T1000 (cell line): ENCODE measurements at regions not wholly inside any gene's neighbourhood (a gene's known extent, or its start where the extent isn't known, plus 50 kb on each side); places are given as distances from the start of the nearest gene placed in this dataset.

Experiments
- DNase-seq: peaks from one replicate; lab custom pipeline; 2025; ENCODE audit warnings: mixed read lengths; lab: John Stamatoyannopoulos, UW

DNA sequence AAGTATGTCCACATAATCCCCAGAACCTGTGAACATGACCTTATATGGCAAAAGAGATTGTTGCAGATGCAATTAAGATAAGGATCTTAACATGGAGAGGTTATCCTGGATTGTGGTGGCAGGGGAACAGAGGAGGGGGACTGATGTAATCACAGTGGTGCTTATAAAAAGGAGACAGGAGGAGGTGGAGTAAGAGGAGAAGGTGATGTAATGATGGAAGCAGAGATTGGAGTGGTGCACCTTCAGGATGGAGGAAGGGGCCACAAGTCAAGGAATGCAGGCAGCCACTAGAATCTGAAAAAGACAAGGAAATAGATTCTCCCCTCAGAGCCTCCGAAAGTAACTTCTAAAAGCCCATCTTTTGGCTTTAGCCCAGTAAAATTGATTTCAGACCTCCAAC lies 388.4 kb downstream of the BCOR start:
- DNase-seq: no peak

DNA sequence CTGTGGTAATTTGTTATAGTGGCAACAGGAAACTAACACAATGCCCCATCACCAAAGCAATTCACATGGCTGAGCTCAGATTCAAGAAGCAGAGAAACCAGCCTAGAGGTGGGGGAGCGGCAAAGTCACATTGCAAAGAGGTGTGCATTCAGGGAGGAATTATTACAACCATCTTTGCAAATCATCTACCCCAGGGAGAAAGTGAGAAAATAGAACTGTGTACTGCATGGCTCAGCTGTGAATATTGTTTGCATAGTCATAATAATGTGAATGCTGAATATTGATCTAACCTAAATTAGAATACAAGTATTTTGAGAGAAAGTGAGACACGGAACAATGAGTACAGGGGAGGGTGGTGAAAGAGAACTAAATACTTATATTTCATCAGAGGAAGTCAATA lies 387.9 kb downstream of the BCOR start:
- no peak for DNase-seq

DNA sequence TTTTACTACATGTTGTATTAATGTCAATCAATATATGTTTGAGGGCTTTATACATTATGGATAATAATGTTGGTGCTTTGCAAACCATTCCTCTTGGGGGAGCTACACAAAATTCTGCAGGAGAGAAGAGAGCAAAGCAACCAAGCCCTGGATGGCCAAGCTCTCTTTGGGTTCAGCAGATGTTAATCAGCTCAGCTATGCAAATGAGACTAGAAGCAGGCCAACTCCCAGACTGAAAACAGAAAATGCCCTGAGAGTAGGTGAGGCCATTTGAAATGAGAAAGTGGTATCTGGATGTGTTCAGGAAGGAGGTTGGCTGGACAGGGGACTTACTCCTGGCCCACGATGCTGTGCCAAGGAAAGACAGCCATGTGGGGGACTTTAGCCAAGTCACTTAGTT lies 387.0 kb downstream of the BCOR start:
- no peak for DNase-seq

DNA sequence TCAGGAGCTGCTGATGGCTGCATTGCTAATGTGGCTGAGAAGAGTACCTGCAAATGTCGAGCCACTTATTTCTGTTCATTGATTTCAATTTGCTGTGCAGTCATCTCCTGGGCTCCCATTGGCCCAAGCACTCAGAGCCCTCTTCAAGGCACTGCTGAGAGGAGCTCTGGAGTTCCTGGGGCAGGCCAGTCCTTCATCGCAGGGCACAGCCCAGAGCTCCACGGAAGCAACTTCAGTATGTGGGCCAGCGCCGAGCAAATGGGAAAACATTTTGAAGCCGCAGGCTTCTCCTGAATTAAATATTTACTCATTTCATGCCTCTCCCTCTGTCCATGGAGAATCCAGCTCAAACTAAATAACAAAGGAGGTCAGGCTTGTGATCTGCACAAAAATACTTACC lies 383.3 kb downstream of the BCOR start:
- DNase-seq: no peak

DNA sequence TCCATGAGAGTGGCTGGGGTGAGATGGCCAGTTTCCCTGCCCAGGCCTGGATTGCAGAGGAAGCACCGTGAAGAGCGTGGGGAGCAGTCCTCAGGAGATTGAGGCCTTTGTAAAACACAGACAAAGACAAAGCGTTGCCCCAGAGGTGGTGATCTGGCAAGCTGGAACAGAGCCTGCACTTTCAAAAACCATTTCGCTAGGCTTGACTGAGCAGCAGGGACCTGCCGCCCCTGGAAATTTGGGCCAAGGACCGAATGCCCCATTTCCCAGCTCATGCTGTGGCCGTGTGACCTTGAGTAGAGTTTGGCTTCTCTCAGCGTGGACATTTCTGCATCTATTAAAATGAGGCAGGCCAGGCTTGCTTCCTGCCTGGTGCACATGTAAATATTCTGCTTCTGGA lies 381.4 kb downstream of the BCOR start:
- no peak for DNase-seq

DNA sequence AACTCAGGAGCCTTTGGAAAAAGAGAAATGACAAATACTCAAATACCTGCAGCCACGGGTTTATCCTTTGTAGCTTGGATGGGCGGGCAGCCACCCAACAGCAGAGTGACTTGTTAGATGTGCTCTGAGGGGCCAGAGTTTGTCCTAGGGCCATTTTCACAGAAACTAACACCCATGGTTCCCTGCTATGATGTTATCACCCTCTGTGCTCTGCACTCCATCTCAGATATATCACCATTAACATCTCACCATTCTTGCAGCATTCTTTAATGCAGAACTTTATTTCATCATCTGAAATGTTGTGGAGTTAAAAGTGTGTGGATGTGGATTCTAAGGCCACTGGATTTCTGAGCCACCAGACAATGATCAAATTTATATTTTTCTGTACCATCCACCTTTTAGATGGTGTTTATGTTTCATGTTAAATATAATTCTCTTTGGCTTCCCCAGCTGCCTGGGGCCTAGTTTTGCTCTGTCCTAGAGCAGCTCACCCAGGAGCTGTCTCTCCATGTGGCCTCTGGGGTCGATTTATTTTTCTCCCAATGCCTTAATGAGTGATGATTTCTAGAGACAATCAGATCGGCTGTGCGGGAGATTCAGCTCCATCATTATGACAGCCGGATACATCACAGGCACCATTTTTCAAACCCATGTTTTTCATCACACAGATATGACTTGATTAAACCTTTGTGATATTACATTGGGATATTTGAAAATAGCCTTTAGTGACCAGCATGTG lies 380.8 kb downstream of the BCOR start:
- DNase-seq: no peak

DNA sequence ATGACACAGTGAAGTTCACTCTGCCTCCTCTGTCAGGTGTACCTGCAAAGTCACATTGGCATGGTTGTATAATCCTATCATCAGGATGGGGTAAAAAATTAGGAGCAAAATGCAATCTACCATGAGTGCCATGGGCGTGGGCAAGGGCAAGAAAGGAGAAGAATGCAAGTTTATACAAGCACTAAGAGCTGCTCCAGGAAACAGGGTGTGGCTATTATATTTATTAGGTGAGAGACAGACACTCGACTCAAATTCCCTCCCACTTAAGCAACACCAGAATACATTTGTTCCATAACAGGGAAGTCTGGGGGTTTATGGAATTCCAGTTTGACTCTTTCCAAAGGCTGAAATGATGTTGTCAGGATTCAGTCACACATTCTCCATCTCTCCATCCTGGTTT lies 378.8 kb downstream of the BCOR start:
- no peak for DNase-seq

DNA sequence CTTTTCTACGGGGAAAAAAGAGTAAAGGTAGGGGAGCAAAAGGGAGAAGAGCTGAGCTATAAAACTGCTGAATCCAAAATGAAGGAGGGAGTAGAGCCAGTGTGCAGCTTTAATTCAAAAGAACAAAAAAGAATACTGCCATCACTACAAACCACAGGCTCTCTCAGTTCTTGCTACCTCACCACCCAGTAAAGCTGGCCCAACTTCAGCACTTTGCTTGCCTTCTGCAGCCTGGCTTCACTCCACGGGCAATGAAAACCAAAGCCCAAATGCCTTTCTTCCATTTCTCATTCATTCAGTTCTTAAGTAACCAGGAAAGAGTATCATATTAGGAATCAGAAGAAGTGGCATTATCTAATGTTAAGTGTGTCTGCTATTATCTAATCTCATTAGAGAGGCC lies 376.8 kb downstream of the BCOR start:
- no peak for DNase-seq

DNA sequence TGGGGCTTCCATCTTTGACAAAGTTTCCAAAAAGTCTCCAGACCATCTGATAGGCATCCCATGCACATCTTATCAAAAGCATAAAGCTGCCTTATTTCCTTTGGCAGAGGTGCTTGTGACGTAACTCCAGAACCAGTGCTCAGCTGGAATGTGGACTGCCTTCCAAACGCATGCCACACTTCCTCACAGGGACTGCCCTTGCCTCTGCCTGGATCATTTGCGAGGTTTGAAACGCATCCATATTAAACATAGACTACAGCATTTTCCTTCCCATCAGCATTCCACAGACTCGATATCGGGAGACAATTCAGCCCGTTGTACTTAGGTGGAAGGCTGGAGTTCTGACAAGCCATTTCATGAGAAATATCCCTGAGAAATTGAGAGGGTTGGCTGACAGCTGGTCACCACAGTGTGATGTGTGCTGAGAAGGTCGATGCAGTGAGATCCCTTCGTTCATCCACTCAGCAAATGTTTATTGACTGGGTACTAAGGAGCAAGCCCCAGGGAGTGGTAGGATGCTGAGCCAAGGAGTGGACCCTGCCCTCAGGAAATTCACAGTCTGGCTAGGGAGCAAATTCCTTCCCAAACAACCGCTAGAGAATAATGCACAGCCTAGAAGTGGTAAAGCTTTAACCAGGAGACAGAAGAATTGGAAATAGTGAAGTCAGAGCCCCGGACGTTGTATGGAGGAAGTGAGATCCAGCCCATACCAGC lies 376.0 kb downstream of the BCOR start:
- DNase-seq: no peak

DNA sequence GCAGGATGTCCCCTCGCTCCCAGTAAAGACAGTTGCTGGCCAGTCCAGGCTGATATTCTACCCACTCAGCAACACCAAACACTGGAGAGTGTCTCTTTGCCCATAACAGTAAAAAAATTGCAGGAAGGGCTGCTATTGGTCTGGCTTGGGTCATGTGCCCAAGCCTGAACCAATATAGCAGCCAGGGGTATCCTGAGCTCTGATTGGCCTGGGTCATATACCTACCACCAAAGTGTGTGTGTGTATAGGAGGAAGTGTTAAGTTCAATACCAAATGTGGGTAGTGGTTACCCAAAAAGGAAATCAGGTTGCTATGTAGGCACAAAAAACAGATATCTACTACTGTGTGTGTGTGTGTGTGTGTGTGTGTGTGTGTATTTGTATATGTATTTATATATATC lies 373.2 kb downstream of the BCOR start:
- no peak for DNase-seq

DNA sequence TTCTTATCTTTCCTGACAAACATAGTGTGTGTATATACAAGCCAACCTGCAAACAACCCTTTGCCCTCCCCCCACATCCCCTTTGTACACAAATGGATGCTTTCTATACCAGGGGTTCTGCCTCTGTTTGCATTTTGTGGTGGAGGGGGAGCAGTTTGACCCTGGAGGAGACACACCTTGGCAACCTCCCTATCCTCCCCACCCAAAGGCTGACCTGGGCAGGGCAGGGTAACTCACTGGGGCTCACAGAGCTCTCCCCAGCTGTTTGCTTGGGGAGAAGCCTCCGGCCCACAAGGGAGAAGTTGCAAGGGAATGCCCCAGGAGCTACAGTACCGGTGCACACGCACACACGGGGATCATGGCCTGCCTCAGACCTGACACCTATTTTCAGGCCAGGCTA lies 372.6 kb downstream of the BCOR start:
- no peak for DNase-seq

DNA sequence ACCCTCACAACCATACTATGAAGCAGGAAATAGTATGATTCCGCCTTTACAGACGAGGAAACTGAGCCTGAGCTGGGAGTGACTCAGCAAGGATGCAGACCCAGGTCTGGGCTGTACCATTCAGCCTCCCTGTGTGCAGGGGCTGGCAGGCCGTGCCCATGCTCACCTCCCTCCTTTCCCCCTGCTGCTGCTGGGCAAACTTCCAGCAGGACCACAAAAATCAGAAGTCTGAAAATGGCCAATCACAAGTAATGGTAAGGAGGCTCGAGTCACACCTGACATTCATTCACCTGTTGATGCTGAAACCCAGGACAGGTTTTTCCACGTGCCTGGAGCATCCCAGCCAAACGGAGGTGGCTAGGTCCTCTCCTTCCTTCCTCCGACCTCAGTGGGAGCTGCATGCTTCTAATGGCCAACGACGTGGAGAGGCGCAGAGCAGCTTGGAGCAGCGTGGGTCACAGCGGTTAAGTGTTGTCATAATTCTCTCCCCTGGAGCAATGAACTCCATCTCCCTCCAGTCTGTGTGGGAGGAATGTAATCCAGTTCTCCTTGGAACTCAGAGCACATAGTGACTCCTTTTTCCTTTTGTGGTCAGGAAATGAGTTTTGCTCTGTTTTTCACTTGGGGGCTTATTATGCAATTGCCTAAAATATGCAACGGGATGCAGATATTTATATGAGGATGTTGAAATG lies 371.7 kb downstream of the BCOR start:
- DNase-seq: no peak

DNA sequence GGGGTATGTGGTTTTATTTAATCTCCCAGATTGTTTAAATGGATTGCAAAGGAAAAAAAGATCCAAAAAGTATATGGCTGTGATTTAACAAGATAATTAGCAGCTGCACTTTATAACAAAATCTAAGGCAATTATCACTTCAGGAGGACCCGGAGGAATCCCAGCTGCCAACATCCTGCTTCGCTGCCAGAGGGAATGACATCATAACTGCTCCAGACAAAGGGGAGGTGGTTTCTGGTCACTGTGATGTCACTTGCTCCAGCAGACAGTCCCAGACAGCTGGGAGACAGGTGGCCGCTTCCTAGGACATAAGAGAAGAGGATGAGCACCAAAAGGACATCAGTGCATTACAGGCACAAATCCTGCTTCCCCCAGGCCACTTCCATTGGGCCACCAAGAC lies 371.0 kb downstream of the BCOR start:
- no peak for DNase-seq

DNA sequence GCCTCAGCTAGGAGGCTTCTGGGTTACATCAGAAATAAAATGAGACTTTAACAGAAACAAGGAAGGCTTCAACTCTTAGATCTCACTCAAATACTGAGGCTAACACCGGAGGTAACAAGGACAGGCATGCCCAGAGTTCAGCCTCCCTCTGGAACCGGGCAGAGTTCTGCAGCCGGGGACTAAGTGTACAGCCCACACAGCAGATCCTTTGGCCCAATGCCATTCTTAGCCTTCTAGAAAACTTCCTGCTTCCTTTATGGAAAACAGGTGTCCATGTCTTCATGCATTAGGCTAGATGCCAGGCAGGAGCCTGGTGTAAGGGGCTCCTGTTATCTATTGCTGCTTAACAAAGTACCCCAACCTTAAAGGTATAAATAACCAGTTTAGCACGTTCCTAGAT lies 369.7 kb downstream of the BCOR start:
- DNase-seq: no peak

DNA sequence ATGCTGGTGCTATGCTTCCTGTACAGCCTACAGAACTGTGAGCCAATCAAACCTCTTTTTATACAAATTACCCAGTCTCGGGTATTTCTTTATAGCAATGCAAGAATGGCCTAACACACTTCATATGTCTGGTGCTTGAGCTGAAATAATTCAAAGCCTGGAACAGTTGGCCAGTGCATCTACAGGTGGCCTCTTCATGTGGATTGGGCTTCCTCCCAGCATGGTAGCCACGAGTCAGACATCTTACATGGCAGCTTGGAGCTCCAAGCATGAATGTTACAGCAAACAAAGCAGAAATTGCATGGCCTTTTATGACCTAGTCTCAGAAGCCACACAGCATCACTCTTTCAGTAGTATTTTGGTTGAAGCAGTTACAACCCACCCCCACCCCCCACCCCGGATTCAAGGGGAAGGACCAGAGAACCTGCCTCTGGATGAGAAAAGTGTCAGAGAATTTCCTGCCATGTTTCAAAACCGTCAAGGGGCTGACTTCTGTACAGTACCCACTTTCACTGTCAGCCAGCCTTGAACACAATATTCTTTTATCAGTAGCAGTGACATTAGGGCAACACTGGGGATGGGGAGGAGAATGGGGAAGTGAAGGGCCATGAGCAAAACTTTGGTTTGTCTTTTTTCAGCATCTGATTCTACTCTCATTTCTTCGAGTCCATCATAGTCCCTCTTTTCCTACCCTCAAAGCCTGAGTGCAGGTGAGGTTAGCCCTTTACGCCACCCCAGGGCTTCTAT lies 368.7 kb downstream of the BCOR start:
- DNase-seq: no peak

DNA sequence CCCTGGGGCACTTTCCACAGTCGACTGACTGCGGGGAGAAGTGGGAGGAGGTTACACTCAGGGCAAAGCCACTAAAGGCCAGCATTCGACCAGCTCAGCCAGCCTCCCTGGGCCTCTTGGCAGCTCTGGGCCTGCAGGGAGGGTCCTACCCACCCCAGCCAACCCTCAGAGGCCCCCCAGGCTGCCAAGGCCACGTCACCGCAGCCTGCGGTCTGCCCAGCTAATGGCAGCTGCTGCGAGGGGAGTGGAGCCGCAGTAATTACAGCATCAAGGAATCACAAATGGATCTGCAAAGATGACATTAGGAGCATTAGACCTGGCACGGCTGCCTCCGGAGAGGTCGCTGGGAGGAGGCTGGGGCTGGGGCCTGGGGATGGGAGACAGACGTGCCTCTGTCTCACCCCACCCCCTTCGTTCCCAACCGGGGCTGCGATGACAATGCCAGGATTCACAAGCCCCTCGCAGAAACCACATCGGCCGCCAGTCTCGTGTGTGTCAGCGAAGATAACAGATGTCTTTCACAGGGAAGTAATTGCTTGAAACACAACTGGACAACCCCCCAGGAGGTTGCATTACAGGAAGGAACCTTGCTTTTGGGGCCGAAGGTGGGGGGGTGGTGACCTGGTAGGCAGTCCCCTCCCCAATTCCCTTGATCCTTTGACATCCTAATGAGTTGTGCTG lies 367.6 kb downstream of the BCOR start:
- DNase-seq: no peak

DNA sequence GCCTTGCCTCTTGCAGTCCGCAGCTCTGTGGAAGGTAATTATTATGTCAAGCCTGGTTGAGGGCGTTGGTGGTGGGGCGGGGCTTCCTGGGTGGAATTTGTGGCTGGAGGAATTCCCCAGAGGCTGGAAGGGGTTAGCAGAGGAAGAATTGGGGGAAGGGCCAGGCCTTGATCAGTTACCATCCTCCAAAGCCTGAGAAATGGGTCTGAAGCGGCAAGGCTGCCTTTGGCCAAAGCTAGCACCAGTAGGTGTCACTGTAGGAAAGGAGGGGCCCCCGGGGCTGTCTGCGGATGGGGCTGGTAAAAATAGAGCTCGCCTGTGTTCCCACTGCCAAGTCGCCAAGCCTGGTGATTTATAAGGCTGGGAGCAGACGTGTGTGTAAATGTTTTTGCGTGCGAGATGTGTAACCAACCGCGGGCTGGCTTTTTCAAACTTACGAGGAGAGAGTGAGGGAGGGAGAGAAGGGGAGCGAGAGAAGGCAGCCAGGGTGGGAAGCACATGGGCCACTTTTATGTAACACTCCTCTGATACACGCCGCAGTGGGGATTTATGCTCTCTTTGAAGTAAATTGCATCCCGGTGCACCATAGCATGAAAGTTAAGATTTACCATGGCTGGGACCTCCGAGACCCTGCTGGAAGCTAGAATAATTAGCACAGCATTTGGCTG lies 367.0 kb downstream of the BCOR start:
- peak; percentile 5 for DNase-seq

DNA sequence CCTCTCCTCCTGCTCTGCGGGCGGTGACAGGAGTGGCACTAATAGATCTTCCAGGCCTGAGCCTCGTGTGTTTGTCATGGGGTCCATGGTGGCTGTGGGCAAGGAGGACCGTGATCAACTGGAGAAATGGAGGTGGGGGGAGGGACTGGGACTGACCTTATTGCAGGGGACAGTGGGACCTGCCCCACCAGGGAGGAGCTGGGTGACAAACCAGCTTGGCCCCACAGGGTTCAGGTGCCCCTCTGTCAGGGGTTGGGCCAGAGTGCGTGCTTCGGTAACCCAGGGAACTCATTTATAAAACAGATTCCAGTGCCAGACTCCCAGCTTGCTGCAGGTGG lies 366.5 kb downstream of the BCOR start:
- DNase-seq: no peak

DNA sequence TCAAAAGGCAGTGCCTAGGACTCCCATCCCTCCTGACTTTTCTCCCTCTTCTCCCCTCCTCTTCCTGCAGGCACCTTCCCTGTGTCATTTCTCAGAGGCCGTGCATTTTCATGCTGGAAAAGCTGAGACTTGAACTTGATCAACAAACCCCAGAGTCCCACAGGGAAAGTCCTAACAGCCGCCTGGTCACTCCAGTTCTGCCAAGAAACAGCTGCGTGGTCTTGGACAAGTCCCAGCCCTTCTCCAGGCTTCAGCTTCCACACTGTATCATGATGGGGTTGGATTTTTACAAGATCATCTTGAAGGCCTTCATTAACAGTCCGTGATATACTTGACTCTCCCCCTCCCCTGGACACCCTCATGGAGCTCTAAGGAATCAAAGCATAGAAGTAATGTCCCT lies 366.0 kb downstream of the BCOR start:
- DNase-seq: no peak

DNA sequence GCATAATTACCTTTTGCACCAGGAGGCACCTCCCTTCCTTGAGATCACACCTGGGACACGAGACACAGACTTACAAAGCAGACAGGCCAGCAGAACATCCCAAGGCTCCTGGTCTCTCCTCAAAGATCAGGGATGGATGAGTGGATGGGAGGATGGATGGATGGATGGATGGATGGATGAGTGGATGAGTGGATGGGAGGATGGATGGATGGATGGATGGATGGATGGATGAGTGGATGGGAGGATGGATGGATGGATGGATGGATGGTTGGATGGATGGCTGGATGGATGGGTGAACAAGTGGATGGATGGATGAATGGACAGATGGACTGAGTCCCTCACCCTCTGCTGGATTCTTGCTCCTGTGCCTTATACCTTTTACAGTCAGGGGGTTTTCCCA lies 364.0 kb downstream of the BCOR start:
- DNase-seq: no peak

DNA sequence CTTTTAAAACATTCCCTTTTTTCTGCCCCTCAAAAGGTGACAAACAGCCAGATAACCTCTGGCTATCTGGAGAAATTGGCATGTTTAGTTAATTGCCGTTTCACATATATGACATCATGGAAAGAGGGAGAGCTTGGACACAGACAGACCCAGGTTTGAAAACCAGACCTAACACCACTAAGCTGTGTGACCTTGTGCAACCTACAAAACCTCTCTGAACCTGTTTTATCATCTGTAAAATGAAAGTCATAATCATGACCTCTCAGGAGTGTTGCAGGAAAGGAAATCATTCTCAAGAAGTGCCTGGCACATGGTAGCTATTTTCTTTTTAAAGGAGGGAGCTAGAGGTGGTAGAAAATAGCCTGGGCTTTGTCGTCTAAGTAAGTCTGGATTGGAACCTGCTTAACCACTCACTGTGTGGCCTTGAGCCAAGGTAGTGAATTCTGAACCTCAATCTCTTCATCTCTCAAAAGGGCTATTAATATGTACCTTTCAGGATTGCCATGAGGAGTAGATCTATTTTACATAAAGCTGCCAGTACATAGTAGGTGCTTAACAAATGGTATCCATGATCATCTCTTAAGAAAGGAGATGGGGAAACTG lies 363.5 kb downstream of the BCOR start:
- DNase-seq: no peak
